ELF-1 (cell line): ENCODE measurements at regions not wholly inside any gene's neighbourhood (a gene's known extent, or its start where the extent isn't known, plus 50 kb on each side); places are given as distances from the start of the nearest gene placed in this dataset.
"Not testable (repeated sequence)": the region's sequence is repeated elsewhere in the genome, so short reads cannot be mapped to it uniquely, and the experiment has no call there.

Source experiments
- DNase-seq: peaks from one replicate; pipeline ENCODE4 v3.0.0-alpha.2; 2016; ENCODE audit warnings: low read depth, low spot score

DNA sequence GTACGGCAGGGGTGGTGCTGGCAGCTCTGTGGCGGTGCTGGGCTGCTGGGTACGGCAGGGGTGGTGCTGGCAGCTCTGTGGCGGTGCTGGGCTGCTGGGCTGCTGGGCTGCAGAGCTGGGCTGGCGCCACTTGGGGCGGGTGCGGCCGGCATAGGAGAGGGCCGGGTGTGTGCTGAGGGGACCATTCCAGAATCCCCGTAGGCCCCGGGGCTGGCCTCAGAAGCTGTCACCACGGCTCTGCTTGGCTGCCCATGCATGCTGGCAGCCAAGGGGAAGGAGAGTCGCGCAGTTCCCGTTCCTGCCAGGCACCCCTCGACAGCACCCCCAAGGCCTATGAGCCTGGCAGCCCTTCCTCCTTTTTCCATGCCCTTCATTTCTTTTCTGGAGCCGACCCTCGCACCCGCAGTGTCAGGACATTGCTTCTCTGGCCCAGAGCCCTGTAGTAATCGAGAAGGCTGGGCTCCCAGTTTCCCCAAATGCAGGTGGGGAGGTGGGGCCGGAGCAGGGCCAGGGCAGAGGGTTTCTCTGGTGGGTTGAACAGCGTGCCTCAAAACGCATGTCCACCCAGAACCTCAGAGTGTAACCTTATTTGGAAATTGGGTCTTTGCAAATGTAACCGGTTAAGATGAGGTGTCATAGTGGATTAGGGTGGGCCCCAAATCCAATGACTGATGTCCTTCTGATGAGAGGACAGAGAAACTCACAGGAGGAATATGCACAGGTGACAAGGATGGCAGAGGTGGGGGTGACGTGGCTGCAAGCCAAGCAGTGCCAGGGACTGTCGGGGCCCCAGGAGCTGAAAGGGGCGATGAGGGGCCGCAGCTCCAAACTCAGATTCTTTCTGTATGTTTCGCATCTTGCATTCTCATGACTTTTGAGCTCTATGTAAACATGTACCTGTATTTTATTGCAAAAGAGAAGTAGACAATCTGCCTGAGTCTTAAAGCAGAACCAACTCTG, 71.0 kb upstream of the ACTRT2 start:
- no peak for DNase-seq

DNA sequence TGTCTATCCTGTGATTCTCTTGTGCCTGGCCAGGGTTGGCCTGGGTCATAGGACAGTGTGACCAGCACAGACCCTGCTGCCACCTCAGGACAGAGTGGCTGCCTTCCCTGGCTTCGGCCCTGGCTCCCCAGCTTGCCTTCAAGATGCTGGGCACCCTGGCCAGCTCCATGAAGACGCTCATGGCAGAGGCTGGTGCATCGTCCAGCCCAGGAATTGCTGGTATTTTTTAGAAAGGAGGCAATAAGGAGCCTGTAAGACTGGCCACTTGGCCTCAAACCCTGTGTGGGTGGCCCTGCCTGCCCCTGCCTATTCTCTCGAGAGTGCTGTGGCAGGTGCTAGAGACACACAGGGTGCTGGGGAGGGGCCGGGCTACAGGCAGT, 70.4 kb upstream of the ACTRT2 start:
- DNase-seq, result no peak

DNA sequence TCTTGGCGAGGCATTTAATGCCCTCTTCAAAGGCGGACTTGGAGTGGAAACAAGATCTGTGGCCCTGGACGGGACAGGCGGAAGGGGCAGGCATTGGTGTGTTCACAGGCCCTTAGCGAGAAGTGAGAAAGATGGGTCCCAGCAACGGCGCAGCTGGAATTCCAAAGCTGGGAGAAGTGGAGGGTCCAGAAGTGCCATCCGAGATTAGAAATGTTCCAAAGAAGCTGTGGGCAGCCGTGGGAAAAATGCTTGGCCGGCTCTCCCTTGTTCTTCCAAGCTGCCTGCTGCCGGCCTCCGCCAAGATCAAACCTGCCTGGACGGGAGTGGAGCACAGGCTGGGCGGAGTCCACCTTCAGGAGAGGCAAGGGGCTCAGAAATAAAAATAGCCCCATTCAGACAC, 69.4 kb upstream of the ACTRT2 start:
- DNase-seq, result no peak

DNA sequence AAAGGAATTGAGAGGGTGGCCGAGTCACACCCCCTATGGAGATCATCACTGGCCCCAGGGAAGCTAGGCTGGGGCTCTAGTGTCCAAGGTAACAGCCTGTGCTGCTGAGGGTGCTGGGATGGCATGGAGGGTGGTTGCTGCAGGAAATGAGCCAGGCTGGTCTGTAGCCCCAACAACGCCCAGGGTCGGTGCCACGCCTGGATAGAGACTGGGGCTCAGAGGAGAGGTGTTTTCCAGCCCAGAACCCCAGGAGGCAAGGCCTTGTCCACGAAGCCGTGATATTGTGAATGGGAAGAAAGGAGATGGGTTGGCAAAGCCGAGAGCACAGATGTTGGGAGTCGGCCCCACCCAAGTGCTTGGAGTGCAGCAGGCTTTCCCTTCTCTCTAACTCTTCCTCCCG, 68.9 kb upstream of the ACTRT2 start:
- DNase-seq, result no peak

DNA sequence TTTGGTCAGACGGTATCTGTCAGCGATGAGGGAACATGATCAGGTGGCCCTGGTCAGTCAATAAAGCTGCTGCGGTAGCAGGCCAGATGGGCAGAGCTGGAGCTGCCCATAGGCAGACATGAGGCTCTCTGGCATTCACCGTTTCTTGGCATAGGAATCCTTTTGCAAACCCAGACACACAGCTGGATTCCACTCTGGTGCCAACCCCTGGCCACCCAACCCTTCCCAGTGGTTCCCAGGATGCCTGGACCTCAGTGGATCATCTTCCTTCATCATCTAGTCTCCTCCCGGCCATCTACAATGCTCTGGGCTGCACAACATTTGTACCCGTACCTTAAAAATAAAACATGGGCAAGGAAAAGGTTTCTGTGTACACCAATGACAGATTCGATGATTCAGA, 68.3 kb upstream of the ACTRT2 start:
- no peak for DNase-seq

DNA sequence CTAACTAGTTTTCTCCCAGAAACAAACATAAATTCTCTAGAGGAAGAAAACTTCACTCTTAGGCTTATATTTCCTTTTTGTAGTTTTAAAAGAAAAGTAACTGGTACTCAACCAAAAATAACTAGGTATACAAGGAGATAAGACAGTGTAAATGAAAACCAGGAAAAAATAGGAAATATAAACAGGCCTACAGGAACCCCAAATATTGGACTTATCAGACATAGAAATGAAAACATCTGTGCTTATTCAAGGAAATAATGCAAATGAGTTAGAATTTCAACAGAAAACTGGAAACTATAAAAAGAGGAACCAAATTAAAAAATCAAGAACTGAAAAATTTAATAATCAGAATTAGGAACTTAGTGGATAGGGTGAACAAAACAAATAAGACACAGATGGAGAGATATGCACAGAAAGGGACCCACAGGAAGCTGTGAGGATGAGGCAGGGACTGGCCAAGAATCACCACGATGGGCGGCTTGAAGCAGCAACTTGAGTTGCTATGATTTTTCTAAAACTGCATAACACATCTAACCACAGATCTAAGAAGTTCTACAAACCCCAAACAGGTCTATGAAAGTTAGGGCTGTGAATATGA, 67.5 kb upstream of the ACTRT2 start:
- no peak for DNase-seq

DNA sequence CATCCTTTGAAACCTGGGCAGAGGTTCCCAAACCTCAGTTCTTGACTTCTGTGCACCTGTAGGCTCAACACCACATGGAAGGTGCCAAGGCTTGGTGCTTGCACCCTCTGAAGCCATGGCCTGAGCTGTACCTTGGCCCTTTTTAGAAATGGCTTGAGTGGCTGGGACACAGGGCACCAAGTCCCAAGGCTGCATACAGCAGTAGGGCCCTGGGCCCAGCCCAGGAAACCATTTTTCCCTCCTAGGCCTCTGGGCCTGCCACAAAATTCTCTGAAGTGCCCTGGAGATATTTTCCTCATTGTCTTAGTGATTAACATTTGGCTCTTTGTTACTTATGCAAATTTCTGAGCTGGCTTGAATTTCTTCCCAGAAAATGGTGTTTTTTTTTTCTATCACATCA, 65.6 kb upstream of the ACTRT2 start:
- DNase-seq, result no peak

DNA sequence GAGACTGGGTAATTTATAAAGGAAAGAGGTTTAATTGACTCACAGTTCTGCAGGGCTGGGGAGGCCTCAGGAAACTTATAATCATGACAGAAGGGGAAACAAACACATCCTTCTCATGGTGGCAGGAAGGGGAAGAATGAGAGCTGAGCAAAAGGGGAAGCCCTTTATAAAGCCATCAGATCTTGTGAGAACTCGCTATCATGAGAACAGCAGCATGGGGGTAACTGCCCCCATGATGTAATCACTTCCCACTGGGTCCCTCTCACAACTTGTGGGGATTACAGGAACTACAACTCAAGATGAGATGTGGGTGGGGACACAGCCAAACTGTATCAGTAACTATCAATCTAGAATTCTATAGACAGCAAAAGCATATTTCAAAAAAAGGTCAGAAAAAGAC, 64.7 kb upstream of the ACTRT2 start:
- no peak for DNase-seq

DNA sequence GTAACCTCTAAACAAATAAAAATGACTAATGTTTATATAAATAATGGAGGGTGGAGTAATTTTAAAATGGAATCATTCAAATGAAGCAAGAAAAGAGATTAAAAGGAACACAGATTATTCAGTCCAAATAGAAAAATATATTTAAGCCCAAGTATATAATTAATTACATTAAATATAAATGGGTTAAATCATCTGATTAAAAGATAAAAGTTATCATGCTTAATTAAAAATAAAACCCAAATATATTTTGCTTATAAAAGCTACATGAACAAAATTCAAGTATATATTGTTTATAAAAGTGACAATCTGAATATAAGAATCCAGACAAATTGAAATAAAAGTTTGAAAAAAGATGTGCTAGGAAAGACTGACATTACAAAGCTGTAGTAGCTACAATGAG, 63.9 kb upstream of the ACTRT2 start:
- DNase-seq, result no peak

DNA sequence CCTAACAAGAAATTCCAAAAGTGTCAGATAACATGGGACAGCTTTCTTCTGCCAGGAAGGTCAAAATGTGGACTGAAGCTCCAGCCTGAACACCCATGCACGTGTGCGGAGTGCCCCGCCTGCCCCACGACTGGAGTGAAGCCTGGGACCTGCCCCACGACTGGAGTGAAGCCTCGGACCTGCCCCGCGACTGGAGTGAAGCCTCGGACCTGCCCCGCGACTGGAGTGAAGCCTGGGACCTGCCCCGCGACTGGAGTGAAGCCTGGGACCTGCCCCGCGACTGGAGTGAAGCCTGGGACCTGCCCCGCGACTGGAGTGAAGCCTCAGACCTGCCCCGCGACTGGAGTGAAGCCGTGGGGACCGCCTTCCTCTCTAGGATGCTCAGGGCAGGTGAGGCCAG, 61.4 kb upstream of the ACTRT2 start:
- not testable (repeated sequence) for DNase-seq

DNA sequence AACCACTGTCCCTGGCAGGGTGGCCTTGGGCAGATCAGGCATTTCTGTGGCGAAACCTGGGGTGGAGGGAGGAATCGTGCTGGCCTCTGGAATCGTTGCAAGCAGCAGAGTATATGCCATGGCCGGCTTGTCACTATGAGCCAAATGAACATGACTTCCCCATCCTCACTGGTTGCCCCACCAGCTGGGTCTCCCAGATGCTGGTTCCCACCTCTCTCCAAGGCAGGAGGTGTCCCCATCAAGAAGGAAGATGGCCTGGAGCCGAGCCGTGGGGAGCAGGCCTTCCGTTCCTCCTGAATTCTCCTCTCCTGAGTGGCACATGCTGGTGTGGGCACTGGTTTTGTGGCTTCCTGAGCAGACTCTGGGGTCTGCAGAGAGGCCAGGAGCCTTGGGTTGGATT, 60.2 kb upstream of the ACTRT2 start:
- DNase-seq, result no peak

DNA sequence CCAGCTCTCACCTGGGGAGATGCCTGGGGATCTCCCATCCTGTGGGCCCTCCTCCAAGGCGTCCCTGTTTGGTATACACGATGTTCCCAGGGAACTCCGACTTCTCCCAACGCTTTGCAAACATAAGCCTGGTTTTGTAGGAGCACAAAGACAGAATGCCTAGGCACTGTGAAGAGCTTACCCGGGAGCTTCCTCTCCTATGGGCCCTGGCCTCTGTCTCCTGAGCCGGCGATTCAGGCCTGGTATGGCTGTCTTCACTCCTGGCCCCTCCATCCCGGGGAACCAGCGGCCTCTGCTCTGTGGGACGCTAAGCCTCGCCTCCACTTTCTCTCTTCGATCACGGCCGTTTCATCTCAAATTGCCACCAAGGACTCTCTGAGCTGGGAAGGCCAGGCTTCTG, 59.6 kb upstream of the ACTRT2 start:
- DNase-seq, result no peak

DNA sequence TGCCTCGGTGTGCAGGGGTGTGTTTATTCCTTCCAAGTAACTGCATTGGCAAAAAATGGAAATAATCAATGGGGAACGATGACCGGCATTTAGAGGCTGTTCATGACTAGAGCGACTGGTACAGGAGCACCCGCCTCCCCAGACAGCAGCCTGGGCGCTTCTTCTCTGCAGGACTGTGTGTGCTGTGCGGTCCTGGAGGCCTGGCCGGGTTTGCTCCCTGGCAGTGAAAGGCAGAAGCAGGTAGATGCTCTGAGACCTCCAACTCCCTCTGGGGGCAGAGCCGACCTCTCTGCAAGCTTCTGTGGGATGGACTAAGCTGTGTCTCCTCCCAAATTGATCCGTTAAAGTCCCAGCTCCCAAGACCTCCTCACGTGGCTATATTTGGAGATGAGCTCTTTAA, 59.2 kb upstream of the ACTRT2 start:
- no peak for DNase-seq

DNA sequence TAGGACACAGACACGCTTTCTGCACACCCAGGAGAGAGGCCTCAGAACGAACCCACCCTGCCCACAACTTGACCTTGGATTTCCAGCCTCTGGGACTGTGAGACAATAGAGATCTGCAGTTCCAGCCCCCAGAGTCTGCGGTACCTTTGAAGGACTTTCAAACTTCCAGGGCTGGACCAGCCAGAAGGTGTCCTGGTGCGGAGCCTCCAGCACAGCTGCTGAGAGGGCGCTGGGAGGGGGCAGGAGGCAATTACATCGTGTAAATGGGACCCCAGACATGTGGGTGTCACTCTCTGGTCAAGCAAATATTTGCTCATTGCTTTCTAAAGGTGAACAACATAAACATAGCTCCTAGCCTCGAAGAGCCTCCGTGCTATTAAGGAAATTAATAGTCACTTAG, 58.7 kb upstream of the ACTRT2 start:
- no peak for DNase-seq

DNA sequence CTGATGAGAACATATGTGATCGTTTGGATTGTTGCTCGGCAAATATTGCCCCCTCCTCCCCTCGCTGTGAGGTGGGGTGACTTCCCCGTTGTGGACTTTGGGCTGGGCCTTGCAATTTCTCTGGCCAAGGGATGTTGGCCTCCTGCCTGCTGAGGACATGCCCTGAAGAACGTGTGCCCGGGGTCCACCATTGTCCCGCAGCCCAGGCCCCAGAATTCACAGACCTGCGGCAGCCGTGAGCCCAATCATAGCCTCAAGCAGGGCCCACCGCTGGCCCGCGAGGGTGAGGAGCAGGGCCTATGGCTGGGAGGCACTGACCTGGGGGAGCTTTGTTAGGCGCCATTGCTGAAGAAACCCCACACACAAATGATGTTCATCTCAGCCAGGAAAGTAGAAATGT, 58.3 kb upstream of the ACTRT2 start:
- no peak for DNase-seq

DNA sequence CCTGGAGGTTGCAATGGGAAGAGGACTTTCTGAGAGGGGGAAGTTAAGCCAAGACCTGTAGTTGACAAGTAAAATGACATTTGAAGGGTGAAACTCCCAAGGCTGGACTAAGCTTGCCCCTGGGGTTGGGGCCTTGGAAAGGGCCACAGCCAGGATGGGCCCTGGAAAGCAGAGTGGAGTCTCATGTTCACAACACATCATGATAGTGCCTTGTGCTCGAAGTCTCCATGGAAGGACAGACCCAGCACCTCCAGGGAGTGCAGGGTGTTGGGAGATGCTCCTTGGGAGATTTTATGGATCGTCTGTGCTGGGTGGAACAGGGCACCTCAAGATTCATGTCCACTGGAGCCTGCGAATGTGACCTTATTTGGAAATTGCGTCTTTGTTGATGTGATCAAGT, 55.6 kb upstream of the ACTRT2 start:
- DNase-seq, result no peak

DNA sequence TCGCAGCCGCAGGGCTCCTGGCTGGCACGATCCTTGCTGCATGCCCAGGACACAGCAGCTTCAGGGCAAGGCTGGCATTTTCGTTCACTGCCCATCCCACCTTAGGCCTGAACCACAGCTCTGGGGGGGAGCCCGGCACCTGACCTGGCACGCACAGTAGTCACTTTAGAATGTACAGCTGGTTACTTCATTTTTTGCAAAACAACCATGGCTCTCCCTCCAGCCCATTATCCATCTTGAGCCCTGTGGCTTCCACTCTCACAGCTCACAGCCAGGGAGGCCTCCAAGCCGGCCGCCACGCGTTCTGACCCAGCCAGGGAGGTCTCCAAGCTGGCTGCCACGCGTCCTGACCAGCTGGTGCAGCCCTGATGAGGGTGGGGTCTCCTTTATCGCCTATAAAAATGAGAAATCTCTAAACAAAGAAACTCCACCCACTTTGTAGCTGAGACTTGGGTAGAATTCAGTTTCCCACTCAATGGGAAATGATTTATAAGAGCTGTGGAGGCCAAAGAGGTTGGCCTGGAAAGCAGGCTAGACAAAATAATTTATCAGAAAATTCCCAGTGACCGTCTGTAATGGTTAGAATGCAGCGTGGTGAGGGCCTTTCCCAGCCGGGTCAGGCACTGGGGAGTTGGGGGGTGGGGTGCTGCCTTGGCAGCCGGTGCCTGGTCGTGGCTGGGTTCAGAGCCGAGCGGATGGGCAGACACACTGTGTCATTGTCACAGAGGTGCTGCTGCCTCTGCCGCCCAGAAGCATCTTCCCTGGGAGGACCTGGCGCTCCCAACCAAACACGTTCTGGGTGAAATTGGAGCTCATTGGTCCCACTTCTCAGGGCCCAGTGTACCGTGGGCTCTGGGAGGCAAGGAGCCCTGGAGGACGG, 54.6 kb upstream of the ACTRT2 start:
- DNase-seq, result no peak

DNA sequence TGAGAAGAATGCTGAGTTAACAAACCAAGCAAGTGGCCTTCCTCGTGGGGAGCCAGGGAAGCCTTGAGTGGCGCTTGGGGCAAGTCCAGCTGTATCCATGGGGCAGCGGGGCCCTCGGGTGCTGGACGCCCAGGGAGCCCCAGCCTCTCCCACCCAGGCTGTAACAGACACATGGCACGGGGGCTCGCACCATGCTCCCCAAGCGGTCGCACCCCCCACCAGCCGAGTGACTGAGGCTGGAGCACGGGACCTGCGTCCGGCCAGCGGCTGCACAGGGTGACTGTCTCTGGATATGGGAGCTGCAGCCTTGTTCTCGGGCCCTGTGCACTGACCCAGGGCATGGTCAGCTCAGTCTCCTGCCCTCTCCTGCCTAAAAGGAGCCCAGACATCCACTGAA, 53.9 kb upstream of the ACTRT2 start:
- no peak for DNase-seq

DNA sequence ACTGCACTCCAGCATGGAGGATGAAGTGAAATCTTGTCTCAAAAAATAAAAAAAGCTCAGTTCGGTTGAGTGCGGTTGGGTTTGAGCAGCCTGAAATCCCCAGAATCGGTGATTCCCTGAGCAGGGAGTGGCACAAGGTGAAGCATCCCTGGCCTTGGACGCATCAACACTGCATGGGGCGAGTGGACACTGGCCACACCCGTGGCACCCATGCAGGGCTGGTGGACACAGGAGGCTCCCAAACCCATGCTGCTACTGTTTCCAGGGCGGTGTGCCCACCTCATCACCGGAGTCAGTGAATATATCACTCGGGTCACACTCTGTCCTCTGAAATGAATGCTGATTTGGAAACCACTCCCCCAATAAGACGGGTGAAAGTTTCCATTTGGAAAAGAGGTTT, 53.4 kb upstream of the ACTRT2 start:
- DNase-seq, result no peak

DNA sequence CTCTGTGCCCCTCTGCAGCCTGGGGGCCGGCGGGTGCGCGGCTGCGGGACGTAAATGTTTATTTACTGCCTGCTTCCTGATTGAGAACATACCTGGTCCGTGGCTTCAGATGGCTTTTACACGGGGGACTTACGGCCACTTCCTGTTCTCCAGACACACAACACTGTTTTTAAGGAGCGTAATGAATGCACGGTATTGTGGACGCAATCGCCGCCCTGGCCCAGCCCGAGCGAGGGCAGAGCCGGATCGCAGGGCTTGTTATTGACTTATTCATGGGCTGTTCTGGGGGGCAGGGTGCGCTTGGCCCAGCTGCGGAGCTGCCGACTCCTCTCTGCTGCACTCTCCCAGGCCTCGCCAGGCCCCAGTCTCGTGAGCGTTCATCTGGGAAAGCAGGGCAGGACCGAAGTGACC, 52.8 kb upstream of the ACTRT2 start:
- DNase-seq, result no peak

DNA sequence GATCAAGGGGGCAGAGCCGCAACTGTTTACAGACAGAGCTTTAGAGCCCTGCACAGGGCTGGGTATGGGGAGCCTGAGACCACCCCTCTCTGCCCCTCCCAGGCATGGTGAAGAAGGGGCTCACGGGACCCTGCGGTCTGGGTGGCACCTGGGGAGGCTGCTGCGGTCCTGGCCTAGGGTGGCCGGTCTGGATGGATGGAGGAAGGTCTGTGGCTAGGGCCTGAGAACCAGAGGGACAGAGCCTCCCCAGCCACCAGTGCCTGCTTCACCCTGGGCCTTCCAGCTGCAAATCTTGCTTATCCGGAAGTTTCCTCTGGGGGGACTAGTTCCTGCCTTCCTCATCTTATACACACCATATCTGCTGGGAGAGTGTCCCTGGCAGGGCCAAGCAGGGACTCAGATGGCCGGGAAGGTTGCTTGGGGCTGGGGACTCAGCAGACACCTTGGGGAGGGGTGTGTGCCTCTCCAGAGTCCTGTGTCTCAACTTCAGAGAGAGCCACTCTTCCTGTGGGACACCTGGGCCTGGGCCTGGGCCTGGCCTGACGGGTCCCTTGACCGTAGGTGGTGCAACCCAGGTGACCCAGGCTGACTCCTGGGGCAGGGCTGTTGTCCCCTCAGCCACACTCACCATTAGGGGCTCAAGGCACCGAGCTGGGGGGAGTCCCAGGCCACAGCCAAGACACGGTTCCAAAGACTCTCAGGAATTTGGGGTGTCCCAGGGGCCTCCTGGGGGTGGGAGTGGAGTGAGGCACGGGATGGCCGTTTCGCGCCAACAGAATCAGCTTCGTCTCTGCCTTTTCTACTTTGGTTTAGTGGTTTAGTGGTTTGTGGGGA, 52.0 kb upstream of the ACTRT2 start:
- no peak for DNase-seq
